ENCODE measurements at regions not wholly inside any gene's neighbourhood (a gene's known extent, or its start where the extent isn't known, plus 50 kb on each side); places are given as distances from the start of the nearest gene placed in this dataset.

DNA sequence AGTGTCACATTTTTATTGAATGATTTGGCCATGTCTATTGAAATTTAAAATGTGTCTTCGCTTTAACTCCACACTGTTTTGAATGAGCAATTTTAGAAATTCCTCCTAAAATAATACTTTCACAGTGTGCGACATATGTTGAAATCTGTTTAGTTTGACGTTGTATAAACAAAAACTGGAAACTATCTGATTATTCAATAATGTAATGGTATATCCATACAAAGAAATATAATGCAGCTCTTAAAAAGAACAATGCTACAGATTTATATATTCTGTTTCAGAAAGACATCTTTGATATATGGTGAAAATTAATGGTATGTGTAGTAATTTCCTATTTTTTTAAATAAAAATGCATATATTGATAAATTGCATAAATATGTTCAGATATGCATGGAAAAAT, 268.7 kb upstream of the SORL1-AS1 start:
- DNase-seq (ENCODE audit: insufficient read length), result no peak
- no peak for FAIRE-seq
- TF ChIP-seq TAF1 (IDR thresholded peaks at IDR 0.05; ENCODE audit: borderline replicate concordance, low read depth, low read length) (no peak), POLR2AphosphoS5 (IDR thresholded peaks at IDR 0.05; ENCODE audit: low read depth, low read length) (no peak), POLR2A (IDR thresholded peaks at IDR 0.05; ENCODE audit: low read depth, low read length) (no peak)

DNA sequence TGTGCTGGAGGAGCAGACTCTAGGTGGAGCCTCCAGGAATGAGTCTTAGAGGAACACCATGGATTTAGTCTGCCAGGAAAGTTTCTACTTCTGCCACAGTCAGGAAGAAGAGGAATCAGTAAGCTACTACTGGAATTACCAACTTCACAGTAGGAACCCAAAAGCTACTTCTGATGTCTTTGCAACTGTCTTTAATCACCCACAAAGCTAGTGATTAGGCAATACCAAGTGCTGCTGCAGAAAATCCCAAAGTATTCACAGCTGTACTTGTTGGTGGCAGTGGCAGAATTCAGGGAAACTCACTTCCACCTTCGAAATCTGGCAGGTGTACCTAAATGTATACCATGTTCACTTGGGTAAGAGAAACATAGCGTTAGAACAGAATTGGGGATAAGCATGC, 264.5 kb upstream of the SORL1-AS1 start:
- DNase-seq (ENCODE audit: insufficient read length) (no peak), FAIRE-seq (no peak)
- no peak for TF ChIP-seq POLR2A (IDR thresholded peaks at IDR 0.05; ENCODE audit: low read depth, low read length)
- no peak for TF ChIP-seq POLR2AphosphoS5 (IDR thresholded peaks at IDR 0.05; ENCODE audit: low read depth, low read length)
- TF ChIP-seq TAF1 (IDR thresholded peaks at IDR 0.05; ENCODE audit: borderline replicate concordance, low read depth, low read length), result no peak

DNA sequence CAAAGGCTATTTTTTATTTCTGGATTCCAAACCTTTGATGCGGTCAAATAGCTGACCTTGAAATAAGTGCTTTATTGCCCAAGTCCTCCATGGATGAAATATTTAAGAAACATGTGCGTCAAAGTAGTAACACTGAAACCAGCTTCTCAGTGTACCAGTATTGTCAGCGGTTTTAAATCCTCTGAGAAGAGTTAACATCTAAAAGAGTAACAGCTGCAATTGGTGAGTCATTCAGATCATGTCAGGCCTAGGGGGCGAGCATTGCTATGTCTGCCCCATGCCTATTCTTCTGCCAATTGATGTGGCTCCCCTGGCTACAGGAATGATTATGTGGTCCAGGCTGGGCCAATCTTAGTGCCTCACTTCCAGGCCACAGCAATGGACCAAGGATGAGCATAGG, 263.3 kb upstream of the SORL1-AS1 start:
- DNase-seq (ENCODE audit: insufficient read length), result no peak
- no peak for FAIRE-seq
- TF ChIP-seq TAF1 (IDR thresholded peaks at IDR 0.05; ENCODE audit: borderline replicate concordance, low read depth, low read length), result no peak
- no peak for TF ChIP-seq POLR2AphosphoS5 (IDR thresholded peaks at IDR 0.05; ENCODE audit: low read depth, low read length)
- no peak for TF ChIP-seq POLR2A (IDR thresholded peaks at IDR 0.05; ENCODE audit: low read depth, low read length)

DNA sequence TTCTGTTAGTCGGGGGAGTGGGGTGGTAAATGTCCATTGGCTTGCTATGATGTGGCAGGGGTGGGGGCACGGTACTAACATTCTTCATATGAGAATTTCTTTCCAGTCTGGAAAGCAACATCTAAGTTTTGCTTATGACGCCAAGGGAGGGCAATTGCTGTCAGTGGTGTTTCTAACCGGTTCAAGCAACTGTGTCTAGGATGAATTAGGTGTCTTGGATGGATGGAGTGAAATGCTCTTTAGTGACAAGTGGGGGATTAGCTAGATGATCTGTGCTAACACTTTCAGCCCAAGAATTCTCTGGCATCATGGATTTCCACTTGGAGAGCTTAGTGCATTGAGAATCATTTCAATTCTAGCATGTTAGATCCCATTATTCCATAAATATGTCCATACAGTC, 262.6 kb upstream of the SORL1-AS1 start:
- DNase-seq (ENCODE audit: insufficient read length) (no peak), FAIRE-seq (no peak)
- TF ChIP-seq POLR2AphosphoS5 (IDR thresholded peaks at IDR 0.05; ENCODE audit: low read depth, low read length), result no peak
- TF ChIP-seq TAF1 (IDR thresholded peaks at IDR 0.05; ENCODE audit: borderline replicate concordance, low read depth, low read length), result no peak
- TF ChIP-seq POLR2A (IDR thresholded peaks at IDR 0.05; ENCODE audit: low read depth, low read length), result no peak

DNA sequence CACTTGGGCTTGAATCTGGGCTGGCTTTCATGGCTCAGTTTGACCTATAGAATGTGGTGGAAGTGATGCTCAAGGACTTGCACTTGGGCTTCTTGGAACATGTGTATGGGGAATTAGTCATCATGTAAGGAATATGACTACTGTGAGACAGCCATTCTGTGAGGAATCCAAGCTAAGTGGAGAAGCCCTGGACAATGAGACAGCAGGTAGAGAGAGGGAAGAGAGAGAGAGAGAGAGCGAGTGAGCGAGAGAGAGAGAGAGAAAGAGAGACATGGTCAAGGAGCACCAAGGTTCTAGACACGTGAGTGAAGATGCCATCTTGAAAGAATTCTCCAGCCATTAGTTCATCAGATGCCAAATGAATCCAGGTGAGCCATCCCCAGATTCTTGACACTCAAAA, 261.6 kb upstream of the SORL1-AS1 start:
- FAIRE-seq, result no peak
- no peak for TF ChIP-seq POLR2AphosphoS5 (IDR thresholded peaks at IDR 0.05; ENCODE audit: low read depth, low read length)
- TF ChIP-seq TAF1 (IDR thresholded peaks at IDR 0.05; ENCODE audit: borderline replicate concordance, low read depth, low read length), result no peak
- TF ChIP-seq POLR2A (IDR thresholded peaks at IDR 0.05; ENCODE audit: low read depth, low read length), result no peak
- DNase-seq (ENCODE audit: insufficient read length), result no peak

DNA sequence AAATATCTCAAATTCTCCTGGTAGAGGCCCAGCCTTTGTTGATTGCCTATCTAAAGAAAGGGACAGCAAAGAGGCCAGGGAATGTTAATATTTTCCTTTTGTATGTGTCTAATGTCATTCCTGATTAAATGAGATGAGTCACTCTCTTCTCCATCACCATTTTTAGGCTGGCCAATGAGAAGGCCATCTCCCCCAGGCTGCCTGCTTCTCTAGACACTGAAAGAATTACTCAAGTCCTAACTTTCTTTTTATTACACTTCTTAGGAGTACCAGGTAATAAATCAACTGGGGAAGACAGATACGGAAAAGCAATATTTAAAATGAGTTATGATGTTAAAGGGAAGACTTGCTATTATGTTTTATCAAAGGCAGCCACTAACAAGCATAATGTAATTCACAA, 259.2 kb upstream of the SORL1-AS1 start:
- no peak for FAIRE-seq
- DNase-seq (ENCODE audit: insufficient read length), result no peak
- TF ChIP-seq TAF1 (IDR thresholded peaks at IDR 0.05; ENCODE audit: borderline replicate concordance, low read depth, low read length), result no peak
- no peak for TF ChIP-seq POLR2AphosphoS5 (IDR thresholded peaks at IDR 0.05; ENCODE audit: low read depth, low read length)
- no peak for TF ChIP-seq POLR2A (IDR thresholded peaks at IDR 0.05; ENCODE audit: low read depth, low read length)

DNA sequence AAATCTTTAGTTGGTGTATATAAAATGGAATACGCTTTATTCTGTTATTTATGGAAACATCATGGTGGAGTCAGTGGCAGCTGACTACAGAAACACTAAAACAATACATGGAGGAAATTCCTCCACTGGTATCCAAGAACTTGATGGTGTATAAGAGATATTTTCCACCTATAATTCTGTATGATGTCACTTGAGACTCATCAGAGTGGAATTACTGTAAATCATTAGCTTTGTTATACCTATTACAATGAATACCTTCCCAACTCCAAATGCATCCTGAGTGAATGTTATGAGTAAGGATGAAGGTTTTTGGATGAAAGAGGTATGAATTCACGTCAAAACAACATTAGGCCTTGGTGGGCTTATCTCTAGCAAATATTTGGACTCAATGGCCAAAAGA, 258.5 kb upstream of the SORL1-AS1 start:
- no peak for TF ChIP-seq POLR2AphosphoS5 (IDR thresholded peaks at IDR 0.05; ENCODE audit: low read depth, low read length)
- no peak for TF ChIP-seq TAF1 (IDR thresholded peaks at IDR 0.05; ENCODE audit: borderline replicate concordance, low read depth, low read length)
- TF ChIP-seq POLR2A (IDR thresholded peaks at IDR 0.05; ENCODE audit: low read depth, low read length), result no peak
- DNase-seq (ENCODE audit: insufficient read length), result no peak
- FAIRE-seq, result no peak

DNA sequence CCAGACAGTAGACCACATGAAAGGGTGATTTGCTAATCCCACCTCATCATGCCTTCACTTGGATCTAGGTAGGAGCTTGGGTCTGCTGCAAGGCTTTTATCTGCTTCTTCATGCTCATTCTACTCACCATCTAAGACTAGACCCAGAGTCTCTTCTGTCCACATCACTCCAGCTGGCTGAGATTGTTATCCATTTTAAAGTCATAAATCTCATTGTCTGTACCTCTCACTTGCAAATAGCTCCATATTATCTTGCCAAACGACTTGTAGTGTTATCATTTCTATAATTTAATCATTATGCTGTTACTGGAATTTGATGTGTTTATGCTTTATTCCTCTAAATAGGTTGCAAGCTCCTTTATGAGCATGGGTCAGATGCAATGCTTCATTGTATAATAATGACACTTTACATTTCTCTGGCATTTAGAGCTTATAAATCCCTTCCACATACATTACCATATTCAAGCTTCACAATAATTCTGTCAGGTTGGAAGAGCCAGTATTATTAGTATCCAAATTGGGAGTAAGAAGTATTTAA, 254.2 kb upstream of the SORL1-AS1 start:
- FAIRE-seq, result no peak
- DNase-seq (ENCODE audit: insufficient read length), result no peak
- TF ChIP-seq POLR2A (IDR thresholded peaks at IDR 0.05; ENCODE audit: low read depth, low read length), result no peak
- TF ChIP-seq TAF1 (IDR thresholded peaks at IDR 0.05; ENCODE audit: borderline replicate concordance, low read depth, low read length), result no peak
- no peak for TF ChIP-seq POLR2AphosphoS5 (IDR thresholded peaks at IDR 0.05; ENCODE audit: low read depth, low read length)

DNA sequence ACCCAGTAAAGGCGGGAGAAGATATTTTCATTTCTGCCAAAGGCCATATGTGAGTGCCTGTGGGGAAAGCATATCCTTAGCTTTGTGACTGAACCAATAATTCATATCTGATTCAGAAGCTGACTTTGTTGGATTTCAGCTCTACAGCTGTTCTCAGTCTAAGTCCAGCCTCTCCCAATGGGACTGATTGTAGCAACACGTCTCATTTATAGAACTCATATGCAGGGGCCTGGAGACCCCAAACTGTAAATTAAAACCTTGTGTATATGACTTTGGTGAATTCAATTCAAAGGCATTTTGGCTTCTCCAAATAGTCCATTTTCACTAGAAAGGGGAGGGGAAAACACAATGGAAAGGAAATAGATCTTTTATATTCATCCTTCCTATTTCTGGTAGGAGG, 250.4 kb upstream of the SORL1-AS1 start:
- DNase-seq (ENCODE audit: insufficient read length) (no peak), FAIRE-seq (no peak)
- no peak for TF ChIP-seq POLR2AphosphoS5 (IDR thresholded peaks at IDR 0.05; ENCODE audit: low read depth, low read length)
- TF ChIP-seq POLR2A (IDR thresholded peaks at IDR 0.05; ENCODE audit: low read depth, low read length), result no peak
- TF ChIP-seq TAF1 (IDR thresholded peaks at IDR 0.05; ENCODE audit: borderline replicate concordance, low read depth, low read length), result no peak

DNA sequence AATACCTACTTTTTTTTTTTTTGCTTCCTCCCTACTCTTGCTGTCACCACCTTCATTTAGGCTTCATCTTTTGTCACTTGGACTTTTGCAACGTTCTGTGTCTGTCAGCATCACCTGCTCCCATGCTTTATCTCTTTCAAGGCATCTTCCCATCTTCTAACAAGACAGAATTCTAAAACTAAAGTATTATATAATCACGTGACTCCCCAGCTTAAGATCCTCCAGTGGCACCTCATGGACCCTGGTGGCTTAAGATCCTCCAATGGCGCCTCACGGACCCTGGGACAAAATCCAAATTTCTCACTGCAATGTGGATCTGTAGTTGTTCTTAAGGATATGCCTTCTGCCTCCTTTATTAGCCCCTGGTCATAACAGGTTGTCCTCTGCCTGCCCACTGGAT, 248.2 kb upstream of the SORL1-AS1 start:
- DNase-seq (ENCODE audit: insufficient read length) (no peak), FAIRE-seq (no peak)
- TF ChIP-seq POLR2A (IDR thresholded peaks at IDR 0.05; ENCODE audit: low read depth, low read length), result no peak

DNA sequence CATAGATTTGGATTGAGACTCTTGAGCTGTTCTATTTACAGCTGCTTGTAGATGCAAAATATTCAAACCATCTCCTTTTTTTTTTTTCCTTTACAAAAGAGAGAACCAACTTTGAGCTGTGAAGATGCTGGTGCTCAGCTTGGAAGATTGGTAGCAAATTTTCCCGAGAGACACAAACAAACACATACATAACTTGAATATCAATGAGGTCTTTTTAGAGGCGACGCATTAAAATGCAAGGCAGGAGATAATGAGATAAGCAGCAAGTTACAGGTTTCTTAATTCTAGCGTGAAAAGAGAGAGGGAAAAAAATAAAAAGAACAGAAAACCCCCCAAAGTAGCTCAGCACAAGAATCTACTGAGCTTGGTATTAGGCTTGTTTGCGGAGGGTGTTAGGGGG, 247.0 kb upstream of the SORL1-AS1 start:
- FAIRE-seq (no peak), DNase-seq (ENCODE audit: insufficient read length) (no peak)
- TF ChIP-seq POLR2AphosphoS5 (IDR thresholded peaks at IDR 0.05; ENCODE audit: low read depth, low read length), result no peak
- TF ChIP-seq POLR2A (IDR thresholded peaks at IDR 0.05; ENCODE audit: low read depth, low read length), result no peak
- TF ChIP-seq TAF1 (IDR thresholded peaks at IDR 0.05; ENCODE audit: borderline replicate concordance, low read depth, low read length), result no peak

DNA sequence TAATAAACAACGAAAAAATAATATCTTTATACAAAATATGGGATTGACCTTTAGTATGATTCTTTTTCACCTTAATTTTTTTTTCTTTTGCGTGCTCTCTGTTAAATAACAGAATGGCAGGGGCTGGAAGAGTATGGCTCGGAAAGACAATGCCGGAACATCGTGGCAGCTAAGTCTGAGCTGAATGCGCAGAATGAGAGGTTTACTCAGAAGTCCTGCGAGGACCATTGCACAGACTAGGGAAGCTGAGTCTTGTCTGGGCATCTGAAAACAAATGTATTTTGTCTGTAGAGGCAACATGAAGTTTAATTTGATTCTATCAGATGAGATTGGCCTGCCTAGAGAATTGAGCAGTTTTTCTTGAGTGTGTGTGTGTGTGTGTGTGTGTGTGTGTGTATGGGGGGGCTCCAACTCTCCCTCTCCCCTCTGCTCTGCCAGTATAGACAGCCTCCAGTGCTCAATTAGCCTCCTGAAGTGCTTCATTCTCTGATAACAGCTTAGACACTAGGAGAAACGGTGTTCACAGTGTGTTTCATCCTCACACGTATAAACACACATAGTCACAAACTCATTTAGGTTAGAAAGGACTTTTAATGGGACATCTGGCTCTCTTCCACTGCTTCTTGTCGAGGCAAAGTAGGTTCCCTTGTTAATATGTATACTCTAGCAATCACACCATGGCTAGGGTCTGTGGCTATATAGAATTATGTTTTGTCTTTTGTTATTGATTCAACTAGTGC, 244.3 kb upstream of the SORL1-AS1 start:
- DNase-seq (ENCODE audit: insufficient read length), result no peak
- TF ChIP-seq POLR2AphosphoS5 (IDR thresholded peaks at IDR 0.05; ENCODE audit: low read depth, low read length) (no peak), TAF1 (IDR thresholded peaks at IDR 0.05; ENCODE audit: borderline replicate concordance, low read depth, low read length) (no peak), POLR2A (IDR thresholded peaks at IDR 0.05; ENCODE audit: low read depth, low read length) (no peak)
- no peak for FAIRE-seq
